Heart right ventricle (tissue), 16 donors: ENCODE measurements at regions not wholly inside any gene's neighbourhood (a gene's known extent, or its start where the extent isn't known, plus 50 kb on each side); places are given as distances from the start of the nearest gene placed in this dataset.

Experiments used
- ATAC-seq, 8 donors: fragments of 200-7000 bp; cut with Tn5 transposase; one replicate each; pipeline ENCODE4 v1.9.1; 2020; ENCODE audit warnings: mild to moderate bottlenecking in 8 of 8, moderate library complexity in 8 of 8, moderate number of reproducible peaks in 1 of 8
- DNase-seq, 2 donors: peaks; one replicate each; pipeline ENCODE4 v3.0.0-alpha.2; 2020
- H3K27ac ChIP-seq, 10 donors: fragments of 200-600 bp; sonication (generic) in 2 of 10; one replicate each; pipeline versions ENCODE4 v1.5.0 to v1.8.0; 2020 to 2022; ENCODE audit warnings: mild to moderate bottlenecking in 3 of 10
- H3K27me3 ChIP-seq, 7 donors: fragments of 200-600 bp; one replicate each; pipeline ENCODE4 v1.8.0; 2021 to 2022; ENCODE audit warnings: mild to moderate bottlenecking in 2 of 7
- H3K36me3 ChIP-seq, 9 donors: fragments of 200-600 bp; sonication (generic) in 1 of 9; one replicate each; pipeline versions ENCODE4 v1.5.0 to v1.8.0; 2020 to 2022; ENCODE audit warnings: mild to moderate bottlenecking in 2 of 9
- H3K4me1 ChIP-seq, 9 donors: fragments of 200-600 bp; sonication (generic) in 1 of 9; one replicate each; pipeline versions ENCODE4 v1.5.0 to v1.8.0; 2020 to 2022; ENCODE audit warnings: mild to moderate bottlenecking in 4 of 9
- H3K4me3 ChIP-seq, 10 donors: fragments of 200-600 bp; sonication (generic) in 2 of 10; one replicate each; pipeline versions ENCODE4 v1.5.0 to v1.8.0; 2020 to 2022; ENCODE audit warnings: mild to moderate bottlenecking in 7 of 10, moderate library complexity in 2 of 10
- H3K9me3 ChIP-seq, 11 donors: fragments of 200-600 bp in 10 of 11; sonication (generic) in 2 of 11; one replicate each; pipeline versions ENCODE4 v1.5.0 to v1.8.0; 2013 to 2022; ENCODE audit warnings: mild to moderate bottlenecking in 2 of 11, control low read depth in 1 of 11, moderate library complexity in 1 of 11
- CTCF ChIP-seq, 9 donors: fragments of 200-600 bp; sonication (generic) in 2 of 9; IDR thresholded peaks; one replicate each; pipeline versions ENCODE4 v1.5.0 to v1.8.0; 2021 to 2022; ENCODE audit warnings: antibody characterized with exemption in 9 of 9, mild to moderate bottlenecking in 5 of 9, moderate library complexity in 1 of 9
- WGBS, 2 donors: extraction: QIAGEN DNeasy Blood & Tissue Kit; methylation state at CpG; one replicate each; pipeline ENCODE4 v1.1.7; 2013; ENCODE audit warnings: inconsistent platforms in 1 of 2; 5-methylcytosine and 5-hydroxymethylcytosine counted together
- intact Hi-C, 10 donors: fragments of 100-400 bp; cut with DNase I; formaldehyde crosslinking; loops; one replicate each; pipeline versions ENCODE4 v1.11.1 to v1.14.2; 2022
- donor health status: Arrhythmogenic right ventricular cardiomyopathy.
- donor health status: ischemic (EF 13 %, LVEDD 7.1; RV severe dilation, severe dysfunction).
- donor health status: healthy with polysubstance abuse.
- donor health status: DM: no; HTN: yes; CAD: no.
- donor health status: DM: no; HTN: no; CAD: no.
- donor health status: ischemic (EF 25% LVEDD 6.9; RV normal size, moderate dysfunction).
- donor health status: ischemic (EF 25% LVEDD 5.7; RV mildly dilated, moderate dysfunction).
- donor health status: healthy.
- donor health status: DM: yes; HTN: yes; CAD: no.
- donor health status: Ischemic cardiomyopathy.
- donor health status: ischemic (EF 35%, LVEDD 5.7; RV mildly dilated, moderate dysfunction).
- donor health status: nonischemic (EF 11% LVEDD 7.7; RV severe dilation, severe dysfunction).
- donor health status: DM: yes; HTN: yes; CAD: no.
- donor health status: PGD.
- donor health status: ischemic (EF 29% LVEDD 5.4; RV normal size, mild dysfunction).
- donor health status: nonischemic (EF 23%, LVEDD 6.1; RV moderate dilation, normal function).

GRCh38 chr14:106038263-106038662 lies 511.9 kb downstream of the TMEM121 start:
- peaks cover 0 to 4% (median 0%) of the 10 kb centered on the region in 11 donors for H3K9me3 ChIP-seq
- H3K27me3 ChIP-seq: peaks cover 0 to 70% (median 37%) of the 10 kb centered on the region in 7 donors
- TF ChIP-seq CTCF (IDR thresholded peaks at IDR 0.05): no peak
- no peaks in the 10 kb centered on the region for H3K4me1 ChIP-seq
- no peak overlapping the region for H3K4me3 ChIP-seq
- DNase-seq (no peak), ATAC-seq (no peak)
- 40 to 51% methylated on average over 3 of the region's 3 CpGs for WGBS, 2 donors
- H3K36me3 ChIP-seq: no peaks in the 10 kb centered on the region
- intact Hi-C loops: no loop called here
- no peak overlapping the region for H3K27ac ChIP-seq

- Histone ChIP-seq H3K27me3 (peaks cover 0 to 70% (median 26%) of the 10 kb centered on the region in 7 donors), H3K36me3 (no peaks in the 10 kb centered on the region), H3K27ac (no peak overlapping the region), H3K4me1 (no peaks in the 10 kb centered on the region), H3K4me3 (no peak overlapping the region), H3K9me3 (peaks cover 0 to 4% (median 0%) of the 10 kb centered on the region in 11 donors)
- intact Hi-C loops: no loop called here
- 42 to 55% methylated on average over 4 of the region's 4 CpGs for WGBS, 2 donors
- ATAC-seq (no peak), DNase-seq (no peak)
- TF ChIP-seq CTCF (IDR thresholded peaks at IDR 0.05): peak in 2 of 9 donors; percentile 21 to 41
Measured at GRCh38 chr14:106039400-106039799, 513.0 kb downstream of the TMEM121 start.

- H3K4me1 ChIP-seq: no peaks in the 10 kb centered on the region
- H3K27ac ChIP-seq: no peak overlapping the region
- ATAC-seq: no peak
- WGBS, 2 donors: 55 to 59% methylated on average over 4 of the region's 4 CpGs
- no peaks in the 10 kb centered on the region for H3K36me3 ChIP-seq
- H3K9me3 ChIP-seq: peaks cover 0 to 4% (median 0%) of the 10 kb centered on the region in 11 donors
- intact Hi-C loops: no loop called here
- H3K27me3 ChIP-seq: peaks cover 0 to 69% (median 24%) of the 10 kb centered on the region in 7 donors
- no peak for DNase-seq
- no peak for TF ChIP-seq CTCF (IDR thresholded peaks at IDR 0.05)
- H3K4me3 ChIP-seq: no peak overlapping the region
Measured at GRCh38 chr14:106044515-106044914, 518.1 kb downstream of the TMEM121 start.

GRCh38 chr14:106044949-106045596 lies 518.7 kb downstream of the TMEM121 start:
- intact Hi-C loops: no loop called here
- 52 to 56% methylated on average over 9 of the region's 9 CpGs for WGBS, 2 donors
- Histone ChIP-seq H3K27me3 (peaks cover 0 to 68% (median 20%) of the 10 kb centered on the region in 7 donors), H3K4me3 (no peak overlapping the region), H3K4me1 (no peaks in the 10 kb centered on the region), H3K36me3 (no peaks in the 10 kb centered on the region), H3K27ac (no peak overlapping the region), H3K9me3 (peaks cover 0 to 4% (median 0%) of the 10 kb centered on the region in 11 donors)
- no peak for ATAC-seq
- peak; percentile 4 to 31 for DNase-seq
- TF ChIP-seq CTCF (IDR thresholded peaks at IDR 0.05): peak in 5 of 9 donors; percentile 22 to 65 (median 26)
